Left lung (tissue), 4 donors: ENCODE measurements at regions not wholly inside any gene's neighbourhood (a gene's known extent, or its start where the extent isn't known, plus 50 kb on each side); places are given as distances from the start of the nearest gene placed in this dataset.
"Not testable (repeated sequence)": the region's sequence is repeated elsewhere in the genome, so short reads cannot be mapped to it uniquely, and the experiment has no call there.

Source experiments
- ATAC-seq: fragments of 200-7000 bp; cut with Tn5 transposase; one replicate; pipeline ENCODE4 v1.9.1; 2020; ENCODE audit warnings: moderate library complexity
- DNase-seq, 4 donors: peaks; one replicate each; pipeline ENCODE4 v3.0.0-alpha.2; 2013 to 2020
- H3K27ac ChIP-seq, 2 donors: fragments of 200-600 bp; sonication (generic) in 1 of 2; one replicate each; pipeline versions ENCODE4 v1.5.0 to v1.8.0; 2020 to 2021
- H3K27me3 ChIP-seq, 2 donors: fragments of 200-600 bp; sonication (generic) in 1 of 2; one replicate each; pipeline versions ENCODE4 v1.5.0 to v1.8.0; 2020 to 2021
- H3K36me3 ChIP-seq, 2 donors: fragments of 200-600 bp; sonication (generic) in 1 of 2; one replicate each; pipeline versions ENCODE4 v1.5.0 to v1.8.0; 2020 to 2021
- H3K4me1 ChIP-seq, 2 donors: fragments of 200-600 bp; one replicate each; pipeline ENCODE4 v1.8.0; 2021
- H3K4me3 ChIP-seq, 2 donors: fragments of 200-600 bp; sonication (generic) in 1 of 2; one replicate each; pipeline versions ENCODE4 v1.5.0 to v1.8.0; 2020 to 2021; ENCODE audit warnings: mild to moderate bottlenecking in 1 of 2
- H3K9me3 ChIP-seq, 2 donors: fragments of 200-600 bp; sonication (generic) in 1 of 2; one replicate each; pipeline versions ENCODE4 v1.5.0 to v1.8.0; 2020 to 2021
- intact Hi-C, 2 donors: fragments of 100-400 bp; cut with DNase I; formaldehyde crosslinking; loops; one replicate each; pipeline versions ENCODE4 v1.11.2 to v1.14.2; 2022
- TF ChIP-seq, protein P1 (sequence below), 2 donors: fragments of 200-600 bp; sonication (generic) in 1 of 2; IDR thresholded peaks; one replicate each; pipeline versions ENCODE4 v1.5.0 to v1.8.0; 2021; ENCODE audit warnings: antibody characterized with exemption in 2 of 2
- donor health status: DM: no; HTN: yes; CAD: no.
- donor health status: DM: no; HTN: no; CAD: no.

DNA sequence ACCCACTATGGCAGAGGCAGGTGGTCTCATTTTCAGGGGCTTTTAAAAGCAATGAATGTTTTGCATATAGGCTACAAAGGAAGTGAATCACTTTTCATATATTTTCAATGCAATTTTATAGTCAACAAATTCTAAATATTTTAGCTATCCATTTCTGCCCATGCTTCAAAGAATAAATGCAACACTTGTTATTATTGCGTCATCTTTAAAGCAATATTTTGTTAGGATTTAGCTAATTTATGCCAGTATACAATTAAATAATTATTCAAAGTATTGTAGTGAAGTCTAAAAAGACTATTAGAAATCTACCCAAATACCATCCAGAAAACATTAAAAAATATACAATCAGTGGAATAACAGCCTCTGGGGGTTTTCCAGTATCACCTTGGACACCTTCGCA, 509.1 kb upstream of the SPANXN1 start:
- ATAC-seq: no peak
- intact Hi-C loops: no loop called here
- H3K36me3 ChIP-seq: no peaks in the 10 kb centered on the region

DNA sequence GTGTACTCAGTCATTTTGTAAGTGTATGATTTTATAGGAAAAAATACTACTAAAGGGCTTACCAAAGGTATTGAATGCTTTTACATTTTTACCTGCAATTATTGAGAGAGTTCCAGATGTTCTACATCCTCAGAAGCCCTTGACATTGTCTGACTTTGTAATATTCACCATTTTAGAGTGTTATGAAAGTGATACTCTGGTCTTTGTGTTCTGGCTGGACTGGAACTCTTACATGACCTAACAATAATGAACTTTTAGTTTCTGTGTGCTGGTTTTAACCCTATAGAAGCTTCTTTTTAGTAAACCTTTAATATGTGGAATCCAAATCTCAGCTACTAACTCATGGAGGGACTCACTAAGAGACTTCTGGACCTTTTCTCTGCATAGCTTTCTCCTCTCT, 478.8 kb upstream of the SPANXN1 start:
- TF ChIP-seq, protein P1, sequence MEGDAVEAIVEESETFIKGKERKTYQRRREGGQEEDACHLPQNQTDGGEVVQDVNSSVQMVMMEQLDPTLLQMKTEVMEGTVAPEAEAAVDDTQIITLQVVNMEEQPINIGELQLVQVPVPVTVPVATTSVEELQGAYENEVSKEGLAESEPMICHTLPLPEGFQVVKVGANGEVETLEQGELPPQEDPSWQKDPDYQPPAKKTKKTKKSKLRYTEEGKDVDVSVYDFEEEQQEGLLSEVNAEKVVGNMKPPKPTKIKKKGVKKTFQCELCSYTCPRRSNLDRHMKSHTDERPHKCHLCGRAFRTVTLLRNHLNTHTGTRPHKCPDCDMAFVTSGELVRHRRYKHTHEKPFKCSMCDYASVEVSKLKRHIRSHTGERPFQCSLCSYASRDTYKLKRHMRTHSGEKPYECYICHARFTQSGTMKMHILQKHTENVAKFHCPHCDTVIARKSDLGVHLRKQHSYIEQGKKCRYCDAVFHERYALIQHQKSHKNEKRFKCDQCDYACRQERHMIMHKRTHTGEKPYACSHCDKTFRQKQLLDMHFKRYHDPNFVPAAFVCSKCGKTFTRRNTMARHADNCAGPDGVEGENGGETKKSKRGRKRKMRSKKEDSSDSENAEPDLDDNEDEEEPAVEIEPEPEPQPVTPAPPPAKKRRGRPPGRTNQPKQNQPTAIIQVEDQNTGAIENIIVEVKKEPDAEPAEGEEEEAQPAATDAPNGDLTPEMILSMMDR (IDR thresholded peaks at IDR 0.05): no peak

More for the DNA sequence above, 509.1 kb upstream of the SPANXN1 start:
- H3K27ac ChIP-seq: no peak overlapping the region
- H3K27me3 ChIP-seq: no peaks in the 10 kb centered on the region
- H3K4me3 ChIP-seq: no peak overlapping the region
- no peak for DNase-seq
- H3K4me1 ChIP-seq: no peaks in the 10 kb centered on the region
- no peaks in the 10 kb centered on the region for H3K9me3 ChIP-seq
- TF ChIP-seq, protein P1 (IDR thresholded peaks at IDR 0.05): no peak

DNA sequence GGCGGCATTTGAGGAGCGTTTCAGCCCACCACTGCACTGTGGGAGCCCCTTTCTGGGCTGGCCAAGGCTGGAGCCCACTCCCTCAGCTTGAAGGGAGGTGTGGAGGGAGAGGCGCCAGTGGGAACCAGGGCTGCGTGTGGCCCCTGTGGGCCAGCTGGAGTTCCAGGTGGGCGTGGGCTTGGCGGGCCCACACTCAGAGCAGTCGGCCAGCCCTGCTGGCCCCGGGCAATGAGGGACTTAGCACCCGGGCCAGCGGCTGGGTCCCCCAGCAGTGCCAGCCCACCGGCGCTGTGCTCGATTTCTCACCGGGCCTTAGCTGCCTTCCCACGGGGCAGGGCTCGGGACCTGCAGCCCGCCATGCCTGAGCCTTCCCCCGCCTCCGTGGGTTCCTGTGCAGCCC, 463.8 kb upstream of the SPANXN1 start:
- intact Hi-C loops, H3K4me1 ChIP-seq, H3K9me3 ChIP-seq, H3K4me3 ChIP-seq, H3K27me3 ChIP-seq, H3K36me3 ChIP-seq, H3K27ac ChIP-seq, DNase-seq, ATAC-seq: not testable (repeated sequence)

More for the DNA sequence above, 478.8 kb upstream of the SPANXN1 start:
- Histone ChIP-seq H3K4me3 (no peak overlapping the region), H3K27ac (no peak overlapping the region), H3K27me3 (no peaks in the 10 kb centered on the region), H3K4me1 (no peaks in the 10 kb centered on the region), H3K36me3 (no peaks in the 10 kb centered on the region), H3K9me3 (no peaks in the 10 kb centered on the region)
- no peak for ATAC-seq
- intact Hi-C loops: no loop called here
- DNase-seq: no peak

DNA sequence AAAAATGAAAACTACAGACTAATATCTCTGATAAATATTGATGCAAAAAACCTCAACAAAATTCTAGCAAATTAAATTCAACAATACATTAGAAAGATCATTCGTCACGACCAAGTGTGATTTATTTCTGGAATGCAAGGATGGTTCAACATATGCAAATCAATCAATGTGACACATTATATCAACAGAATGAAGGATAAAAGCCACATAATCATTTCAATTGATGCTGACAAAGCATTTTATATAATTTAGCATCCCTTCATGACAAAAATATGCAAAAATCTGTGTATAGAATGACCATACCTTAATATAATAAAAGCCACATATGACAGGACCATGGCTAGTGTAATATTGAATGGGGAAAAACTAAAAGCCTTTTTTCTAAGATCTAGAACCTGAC, 457.2 kb upstream of the SPANXN1 start:
- TF ChIP-seq, protein P1 (IDR thresholded peaks at IDR 0.05): no peak
- Histone ChIP-seq H3K27me3 (no peaks in the 10 kb centered on the region), H3K9me3 (peaks cover 0 to 17% of the 10 kb centered on the region in 2 donors), H3K4me3 (no peak overlapping the region), H3K27ac (no peak overlapping the region), H3K4me1 (no peaks in the 10 kb centered on the region), H3K36me3 (no peaks in the 10 kb centered on the region)
- intact Hi-C loops: no loop called here
- ATAC-seq (no peak), DNase-seq (no peak)

DNA sequence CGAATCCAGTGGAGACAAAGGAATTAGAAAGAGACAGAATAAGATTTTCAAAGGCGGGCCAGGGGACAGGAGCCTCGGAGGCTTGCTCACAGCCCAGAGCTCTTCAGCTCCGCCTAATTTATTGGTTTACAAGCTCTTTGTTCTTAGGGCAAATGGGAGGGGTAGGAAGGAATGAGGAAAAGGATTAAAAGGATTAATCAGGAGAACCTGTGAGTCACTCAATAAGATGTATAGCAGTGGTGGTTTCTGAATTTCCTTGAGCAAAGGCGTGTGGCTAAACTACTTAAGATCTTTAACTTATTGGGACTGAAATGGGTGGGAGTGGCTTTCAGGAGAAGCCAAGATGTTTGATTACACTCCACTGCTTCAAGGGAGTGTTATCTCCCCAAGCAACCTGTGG, 456.0 kb upstream of the SPANXN1 start:
- intact Hi-C loops: no loop called here
- Histone ChIP-seq H3K4me1 (no peaks in the 10 kb centered on the region), H3K36me3 (no peaks in the 10 kb centered on the region), H3K27me3 (no peaks in the 10 kb centered on the region), H3K9me3 (peaks cover 0 to 17% of the 10 kb centered on the region in 2 donors), H3K4me3 (no peak overlapping the region), H3K27ac (no peak overlapping the region)
- no peak for DNase-seq
- TF ChIP-seq, protein P1 (IDR thresholded peaks at IDR 0.05): no peak
- ATAC-seq: no peak

DNA sequence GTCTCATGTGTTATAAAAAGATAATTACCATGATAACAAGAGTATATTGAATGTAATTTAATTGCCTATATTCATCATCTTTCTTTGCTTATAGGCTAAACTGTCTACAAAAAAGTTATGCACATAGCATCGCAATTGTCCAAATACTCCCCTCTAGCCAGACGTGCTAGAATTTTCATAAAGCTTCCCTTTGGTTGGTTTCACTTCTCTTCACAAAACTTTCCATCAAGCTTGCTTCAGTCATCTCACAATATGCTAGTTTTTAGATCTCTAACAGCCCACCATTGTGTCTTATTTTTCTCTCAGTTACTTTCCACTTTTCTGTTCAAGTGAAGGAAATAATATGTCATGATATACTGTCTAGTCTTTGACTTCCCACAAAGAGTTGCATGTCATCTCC, 448.3 kb upstream of the SPANXN1 start:
- intact Hi-C loops: no loop called here
- DNase-seq (no peak), ATAC-seq (no peak)
- Histone ChIP-seq H3K36me3 (no peaks in the 10 kb centered on the region), H3K4me3 (no peak overlapping the region), H3K27me3 (no peaks in the 10 kb centered on the region), H3K27ac (no peak overlapping the region), H3K4me1 (no peaks in the 10 kb centered on the region), H3K9me3 (no peaks in the 10 kb centered on the region)
- TF ChIP-seq, protein P1 (IDR thresholded peaks at IDR 0.05): no peak
